Left colon (tissue), 2 donors: ENCODE measurements at regions not wholly inside any gene's neighbourhood (a gene's known extent, or its start where the extent isn't known, plus 50 kb on each side); places are given as distances from the start of the nearest gene placed in this dataset.

ENCODE experiments used
- ATAC-seq: fragments of 200-7000 bp; cut with Tn5 transposase; one replicate; pipeline ENCODE4 v1.9.1; 2020; ENCODE audit warnings: mild to moderate bottlenecking, moderate library complexity
- DNase-seq, 2 donors: peaks; one replicate each; pipeline ENCODE4 v3.0.0-alpha.2; 2020
- intact Hi-C, 2 donors: fragments of 100-400 bp; cut with DNase I in 1 of 2; cut with micrococcal nuclease in 1 of 2; formaldehyde crosslinking; loops; one replicate each; pipeline versions ENCODE4 v1.11.2 to v1.14.0; 2022; cut with DNase I, micrococcal nuclease
- donor health status: DM: no; HTN: no; CAD: no.
- donor health status: DM: yes; HTN: yes; CAD: no.

DNA sequence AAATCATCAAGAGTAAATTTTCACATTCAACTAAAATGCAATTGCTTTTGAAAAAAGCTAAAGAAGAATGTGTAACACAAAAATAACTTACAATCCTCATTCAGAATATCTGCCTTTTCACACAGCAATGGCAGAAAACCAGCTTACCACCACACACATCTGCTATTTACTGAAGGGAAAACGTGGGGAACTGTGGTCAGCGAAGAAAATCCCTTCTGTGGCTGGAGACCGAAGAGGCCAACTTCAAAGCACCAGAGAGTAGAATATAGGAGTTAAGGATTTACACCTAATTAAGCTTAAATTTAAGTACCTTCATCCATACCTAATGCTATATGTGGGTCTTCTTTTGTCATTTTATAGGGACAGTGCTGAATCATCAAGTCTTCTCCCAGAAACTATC is 339.6 kb downstream of the DEPDC1B start:
- DNase-seq (no peak), ATAC-seq (no peak)
- intact Hi-C loops, result no loop called here

DNA sequence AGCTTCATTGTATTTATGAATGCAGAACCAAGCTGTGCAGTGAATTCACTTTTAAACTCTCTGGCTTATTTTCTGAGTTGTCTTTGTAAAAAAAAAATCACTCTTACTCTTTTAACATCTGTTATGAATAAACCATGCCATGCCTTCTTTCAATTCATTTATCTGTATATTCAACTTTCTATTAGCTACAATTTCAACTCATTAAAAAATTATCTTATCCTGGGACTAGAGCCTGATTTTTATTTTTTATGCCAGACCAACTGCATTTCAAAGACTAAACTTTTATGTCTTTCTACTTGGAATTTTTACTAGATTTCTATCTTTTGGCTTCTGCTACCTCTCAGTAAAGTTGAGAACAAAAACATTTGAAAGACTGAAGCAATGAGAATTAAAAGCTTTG is 342.7 kb downstream of the DEPDC1B start:
- intact Hi-C loops, result no loop called here
- no peak for ATAC-seq
- no peak for DNase-seq

DNA sequence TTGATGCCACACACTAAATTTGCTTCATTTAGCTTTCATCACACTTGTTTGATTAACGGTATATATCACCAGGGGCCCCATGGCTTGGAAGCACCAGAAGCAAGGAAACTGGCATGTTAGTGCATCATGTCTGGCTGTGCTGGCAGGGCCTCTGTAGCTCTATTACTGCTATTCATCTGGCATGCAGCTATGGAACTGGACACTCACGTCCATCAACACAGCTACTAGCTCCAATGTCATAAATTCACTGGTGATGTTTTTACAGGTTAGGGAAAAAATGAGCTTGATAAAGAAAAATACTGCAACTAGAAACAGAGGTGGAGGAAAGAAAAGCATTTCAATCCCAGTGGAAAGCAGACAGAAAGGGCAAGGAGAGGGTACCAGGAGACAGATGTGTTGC is 343.2 kb downstream of the DEPDC1B start:
- no peak for DNase-seq
- no peak for ATAC-seq
- intact Hi-C loops, result no loop called here

DNA sequence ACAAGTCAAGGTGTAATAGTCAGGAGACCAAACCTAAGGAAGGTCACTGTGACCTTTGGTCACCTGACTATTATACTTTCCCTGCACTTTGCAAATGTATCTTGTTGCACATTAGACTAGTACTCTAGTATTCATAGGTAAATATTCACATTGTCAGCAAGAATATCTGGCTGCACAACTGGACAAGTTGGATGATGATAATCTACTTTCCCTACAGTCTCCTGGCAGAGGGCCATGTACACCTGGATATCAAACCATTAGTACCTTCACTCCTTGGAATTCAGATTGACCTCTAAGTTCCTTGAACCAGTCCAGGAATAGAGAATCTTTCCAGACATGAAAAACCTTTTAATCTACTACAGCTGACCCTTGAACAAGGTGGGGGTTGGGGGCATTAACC is 344.8 kb downstream of the DEPDC1B start:
- DNase-seq (no peak), ATAC-seq (no peak)
- intact Hi-C loops, result no loop called here

DNA sequence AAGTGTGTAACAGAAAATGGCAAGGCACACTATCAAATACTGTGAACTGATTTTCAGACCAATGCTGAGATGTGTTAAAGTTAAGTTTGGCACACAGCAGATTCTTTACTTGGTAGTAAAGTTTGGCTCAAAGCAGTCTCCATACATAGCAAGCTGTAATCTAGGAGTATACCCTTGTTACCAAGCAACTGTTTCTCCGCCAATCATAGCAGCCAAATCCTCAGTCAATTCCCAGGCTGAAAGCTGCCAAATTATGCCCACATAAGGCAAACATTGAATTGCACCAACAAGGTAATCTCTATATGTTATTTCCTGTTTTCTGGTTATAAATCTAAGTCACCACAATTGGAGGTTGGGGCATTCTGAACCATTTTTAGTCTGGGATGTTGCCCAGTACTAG is 345.7 kb downstream of the DEPDC1B start:
- DNase-seq (no peak), ATAC-seq (peak; percentile 88)
- intact Hi-C loops, result no loop called here

DNA sequence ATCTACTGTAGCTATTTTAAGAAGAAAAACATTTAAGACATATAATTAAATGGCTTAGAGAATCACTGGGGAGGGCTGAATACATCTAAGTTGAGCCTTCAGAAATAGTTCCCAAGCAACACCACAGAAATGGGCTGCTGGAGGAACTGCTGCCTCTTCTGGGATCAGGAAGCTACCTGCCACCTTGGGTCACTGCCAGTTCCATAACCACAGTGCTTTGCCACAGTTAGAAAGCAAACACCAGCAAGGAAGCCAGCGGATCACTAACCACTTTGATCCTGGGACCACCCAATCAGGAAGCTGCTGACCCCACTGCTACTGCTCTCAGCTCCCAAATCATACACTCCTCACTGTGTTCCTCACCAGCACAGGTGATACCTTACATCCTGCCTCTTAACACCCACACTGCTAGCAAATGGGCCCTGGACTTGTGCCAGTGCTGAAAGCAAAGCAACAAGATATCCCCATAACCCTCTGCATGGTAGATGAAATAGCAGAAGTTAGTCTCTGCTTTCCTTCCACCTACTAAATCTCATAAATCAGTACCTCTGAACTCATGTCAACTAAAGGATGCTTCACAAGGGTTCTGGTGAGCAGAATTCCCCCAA is 346.9 kb downstream of the DEPDC1B start:
- intact Hi-C loops, result no loop called here
- peak; percentile 35 to 43 for DNase-seq
- peak; percentile 62 for ATAC-seq

DNA sequence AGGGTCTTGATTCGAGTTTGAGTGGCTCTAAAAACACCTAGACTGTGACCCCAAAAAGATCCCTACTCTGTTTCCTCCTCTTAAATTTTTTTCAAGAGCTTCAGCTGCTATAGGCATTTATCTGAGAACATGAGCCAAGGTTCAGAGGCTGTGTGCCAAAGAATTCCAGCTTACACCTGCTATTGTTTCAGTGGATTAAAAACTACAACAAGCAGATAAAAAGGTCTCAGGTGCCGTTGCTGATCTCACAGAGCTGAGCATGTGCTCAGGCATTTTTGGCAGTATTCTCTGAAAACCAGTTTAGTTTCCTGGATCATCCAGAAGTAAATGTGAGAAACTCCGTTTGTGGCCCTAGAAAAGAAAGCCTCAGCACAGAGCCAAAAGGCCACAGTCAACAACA is 349.2 kb downstream of the DEPDC1B start:
- peak; percentile 59 for ATAC-seq
- intact Hi-C loops, result no loop called here
- peak; percentile 13 to 30 for DNase-seq

DNA sequence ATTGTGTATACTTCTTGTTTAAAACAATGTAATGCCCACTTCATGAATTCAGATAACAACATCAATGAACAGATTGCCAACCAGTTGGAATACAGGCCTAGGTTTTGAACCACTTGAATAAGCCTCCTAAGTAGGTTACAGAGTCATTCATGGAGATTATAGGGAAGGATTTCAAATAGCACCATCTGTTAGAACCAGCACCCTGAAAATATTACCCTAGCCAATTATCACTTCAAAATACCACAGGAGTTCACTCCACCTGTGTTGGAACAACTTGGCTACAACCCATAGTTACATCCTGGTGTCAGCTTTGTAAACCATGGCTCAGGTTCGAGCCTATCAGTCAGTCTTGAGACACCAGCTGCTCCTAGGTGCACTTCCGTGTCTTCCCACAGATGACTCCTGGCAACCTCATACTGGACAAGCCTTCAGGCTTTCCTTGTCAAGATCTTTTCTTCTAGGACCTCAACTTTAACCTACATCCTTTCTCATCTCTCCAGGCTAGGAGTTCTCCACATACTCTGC is 350.0 kb downstream of the DEPDC1B start:
- ATAC-seq, result no peak
- intact Hi-C loops, result no loop called here
- DNase-seq, result no peak

DNA sequence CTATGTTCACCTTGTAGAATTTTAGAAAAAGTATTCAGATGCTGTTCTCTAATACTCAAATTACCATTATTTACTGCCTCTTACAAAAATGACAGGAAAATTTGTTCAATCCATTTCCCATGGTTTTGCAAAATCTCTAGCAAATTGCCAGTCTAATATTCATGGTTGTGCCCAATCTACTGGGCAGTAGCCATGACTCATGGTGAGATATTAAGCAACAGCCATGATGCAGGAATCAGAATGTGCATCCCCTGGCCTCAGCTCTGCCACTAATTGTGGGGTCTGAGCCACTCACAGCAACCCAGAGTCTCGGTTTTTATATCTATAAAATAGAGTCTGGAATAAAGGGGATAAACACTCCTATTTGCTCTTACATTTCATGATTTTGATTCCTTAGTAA is 353.6 kb downstream of the DEPDC1B start:
- DNase-seq (no peak), ATAC-seq (no peak)
- intact Hi-C loops, result no loop called here

DNA sequence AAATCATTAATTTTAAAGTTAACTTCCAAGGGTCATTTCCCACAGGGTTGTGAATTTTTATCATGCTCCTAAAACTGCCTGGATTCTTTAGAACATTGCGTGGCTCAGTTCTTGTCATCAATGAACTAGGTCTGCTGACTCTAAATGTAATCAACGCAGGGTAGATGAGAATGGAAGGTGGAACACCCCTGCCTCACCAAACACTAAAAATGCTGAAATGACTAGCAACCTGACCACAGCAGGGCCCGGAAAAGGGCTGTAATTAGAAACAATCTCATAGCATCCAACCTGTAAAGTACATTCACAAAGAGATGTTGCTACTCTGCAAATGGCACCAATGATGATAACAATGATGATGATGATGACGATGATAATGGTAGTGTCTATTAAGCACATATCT is 356.9 kb downstream of the DEPDC1B start:
- no peak for DNase-seq
- intact Hi-C loops, result no loop called here
- ATAC-seq, result no peak

DNA sequence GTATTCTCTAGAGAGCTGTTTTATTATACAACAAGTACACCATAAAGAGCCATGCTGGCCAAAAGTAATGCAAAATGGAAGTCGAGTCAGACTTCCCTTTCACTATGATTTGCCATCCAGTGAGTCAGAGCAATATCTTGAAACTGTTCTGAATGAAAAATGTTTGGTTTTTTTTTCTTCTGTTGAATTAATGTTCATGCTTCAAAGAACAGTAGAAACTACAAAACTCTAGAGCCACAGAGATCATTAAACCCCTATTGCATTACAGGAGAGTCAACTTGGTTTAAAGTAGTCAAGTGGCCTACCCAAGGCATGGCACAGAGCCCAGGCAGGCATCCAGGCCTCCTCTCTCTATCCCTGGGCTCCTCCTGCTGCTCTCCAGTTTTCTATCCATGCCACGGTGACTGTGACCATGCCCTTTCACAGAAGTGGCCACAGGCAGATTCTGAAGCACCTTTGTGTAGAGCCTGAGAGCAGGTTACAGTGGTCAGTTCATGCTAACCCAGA is 358.9 kb downstream of the DEPDC1B start:
- DNase-seq (no peak), ATAC-seq (no peak)
- intact Hi-C loops, result no loop called here

DNA sequence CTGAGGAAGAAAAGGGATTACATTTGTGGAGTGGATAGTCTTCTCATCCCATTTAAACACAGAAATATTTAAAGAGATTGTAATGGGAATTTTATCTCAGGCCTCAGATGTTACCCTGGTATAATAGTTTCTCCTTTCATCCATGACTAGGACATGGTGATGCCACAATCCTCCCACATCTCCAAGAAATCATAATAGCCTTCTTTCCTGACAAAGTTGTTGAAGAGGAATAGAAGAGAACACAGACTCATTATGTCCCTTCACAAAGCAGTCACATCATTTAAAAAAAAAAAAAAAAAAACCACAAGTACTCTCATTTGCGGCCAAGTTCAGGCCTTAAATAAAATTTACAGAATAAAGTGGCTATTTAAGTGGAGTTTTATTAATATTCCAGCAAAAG is 359.6 kb downstream of the DEPDC1B start:
- intact Hi-C loops, result no loop called here
- no peak for ATAC-seq
- DNase-seq, result no peak

DNA sequence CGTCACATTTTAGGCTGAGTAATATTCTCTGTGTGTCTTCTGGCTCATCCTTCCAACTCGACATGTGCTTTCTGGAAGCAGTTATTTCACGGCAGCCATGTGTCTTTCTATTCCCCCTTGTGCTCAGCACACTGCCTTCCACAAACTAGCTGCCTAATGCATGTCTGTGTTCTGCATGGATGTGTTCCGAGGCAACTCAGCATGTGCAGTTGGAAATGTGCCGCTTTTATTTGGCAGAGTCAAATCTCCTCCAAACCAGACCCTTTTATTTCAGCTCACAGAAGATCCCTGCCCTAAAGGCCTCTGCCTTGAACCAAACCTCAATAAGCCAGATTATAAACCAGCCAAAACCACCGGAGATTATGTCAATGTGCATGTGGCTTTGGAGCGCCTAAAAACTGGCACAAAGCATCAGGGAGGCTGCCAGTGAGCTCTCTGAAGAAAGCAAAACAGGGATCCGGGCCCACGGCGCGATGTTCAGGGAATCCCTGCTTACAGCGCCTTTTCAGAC is 360.2 kb downstream of the DEPDC1B start:
- ATAC-seq (no peak), DNase-seq (no peak)
- intact Hi-C loops, result no loop called here

DNA sequence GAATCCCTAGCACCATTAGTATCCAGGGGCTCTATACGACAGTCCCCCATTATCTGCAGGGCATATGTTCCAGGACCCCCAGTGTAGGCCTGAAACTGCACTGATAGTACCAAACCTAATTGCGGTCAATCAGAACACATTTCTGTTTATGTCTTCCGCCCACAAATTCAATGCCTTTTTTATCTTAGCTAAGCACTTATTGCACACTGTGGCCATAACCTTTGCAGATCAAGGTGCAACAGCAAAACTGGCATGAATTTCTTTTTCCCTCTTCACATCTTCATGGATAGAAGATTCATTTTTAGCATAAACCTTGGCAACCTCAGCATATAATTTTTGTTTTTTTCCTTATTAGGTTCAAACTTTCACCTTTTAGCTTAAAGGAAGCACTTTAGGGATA is 361.1 kb downstream of the DEPDC1B start:
- intact Hi-C loops, result no loop called here
- DNase-seq, result no peak
- no peak for ATAC-seq

DNA sequence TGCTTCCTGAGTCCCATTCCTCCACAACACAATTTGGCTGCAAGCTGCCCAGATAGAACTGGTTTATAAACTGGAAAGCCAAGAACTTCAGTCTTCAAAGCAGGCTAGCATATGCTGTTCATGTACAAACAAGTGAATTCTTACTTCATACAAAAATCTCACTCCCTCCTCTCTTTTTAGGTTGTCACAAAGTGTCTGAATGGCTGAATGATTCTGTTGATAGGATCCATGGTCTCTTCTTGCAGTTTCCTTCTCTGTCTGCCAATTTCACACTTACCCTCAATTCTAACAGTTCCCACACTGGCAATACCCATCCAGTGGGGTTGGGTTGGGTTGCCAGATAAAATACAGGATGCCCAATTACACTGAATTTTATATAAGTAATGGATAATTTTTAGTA is 363.5 kb downstream of the DEPDC1B start:
- ATAC-seq (no peak), DNase-seq (no peak)
- intact Hi-C loops, result no loop called here

DNA sequence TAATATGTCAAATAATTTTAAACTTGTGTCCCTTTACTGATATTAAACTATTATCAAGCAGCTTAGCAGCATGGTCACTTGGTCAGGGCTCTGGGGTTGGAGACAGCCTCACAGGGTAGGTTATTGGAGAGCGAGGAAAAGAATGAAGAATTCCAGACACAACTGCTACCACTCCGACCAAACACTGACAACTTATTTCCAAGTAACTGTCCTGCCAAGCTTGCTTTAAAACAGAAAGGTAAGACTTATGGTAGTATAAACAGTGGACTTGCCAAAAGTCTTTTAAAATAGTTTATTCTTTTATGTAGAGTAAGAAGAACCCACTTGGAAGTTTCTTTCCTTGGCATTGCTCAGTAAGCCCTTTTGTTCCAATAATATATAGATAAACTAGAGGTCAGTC is 364.1 kb downstream of the DEPDC1B start:
- no peak for ATAC-seq
- intact Hi-C loops, result no loop called here
- no peak for DNase-seq

DNA sequence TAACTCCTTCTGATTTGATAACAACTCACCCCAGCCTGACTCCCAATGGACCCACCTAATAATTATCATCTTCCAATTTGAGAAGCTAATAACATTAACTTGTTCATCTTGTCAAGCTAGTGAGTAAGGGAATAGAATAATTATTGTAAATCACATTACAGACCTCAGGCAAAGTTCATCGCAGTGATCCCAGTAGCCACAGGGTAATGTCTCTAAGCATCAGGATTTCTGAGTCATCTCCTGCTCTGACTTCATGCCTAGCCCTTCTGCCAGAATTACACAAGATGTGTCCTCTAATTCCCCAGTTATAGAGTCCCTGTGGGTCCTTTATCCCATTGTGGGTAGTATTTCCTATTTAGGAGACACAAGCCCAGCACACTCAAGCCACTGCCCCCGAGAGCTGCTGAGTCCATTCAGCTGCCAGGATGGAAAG is 365.7 kb downstream of the DEPDC1B start:
- no peak for DNase-seq
- ATAC-seq, result no peak
- intact Hi-C loops, result no loop called here

DNA sequence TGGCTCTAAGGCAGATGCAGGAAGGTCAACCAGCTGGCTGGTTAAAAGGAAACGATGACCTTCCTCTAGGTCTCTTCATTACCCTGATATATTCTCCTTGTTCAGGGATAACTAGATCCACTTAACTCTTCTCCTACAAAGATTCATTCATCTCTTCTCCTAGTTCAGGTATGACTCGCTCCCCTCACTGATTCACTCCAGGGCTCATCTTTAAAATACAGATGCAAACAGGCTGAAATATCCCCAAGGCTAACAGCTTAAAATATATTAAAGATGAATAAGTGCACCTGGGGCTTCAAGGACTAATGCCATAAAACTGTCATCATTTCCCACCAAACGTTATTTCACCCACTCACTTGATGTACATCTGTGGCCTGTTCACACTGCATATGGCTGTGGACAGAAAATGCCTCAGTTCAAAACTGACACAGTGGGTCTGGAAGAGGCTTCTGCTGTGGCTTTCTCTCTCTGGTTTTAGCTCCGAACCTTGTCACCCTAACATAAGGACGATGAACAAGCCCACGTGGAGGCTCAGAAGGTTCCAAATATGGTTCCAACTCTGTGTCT is 366.9 kb downstream of the DEPDC1B start:
- intact Hi-C loops, result no loop called here
- ATAC-seq, result no peak
- no peak for DNase-seq

DNA sequence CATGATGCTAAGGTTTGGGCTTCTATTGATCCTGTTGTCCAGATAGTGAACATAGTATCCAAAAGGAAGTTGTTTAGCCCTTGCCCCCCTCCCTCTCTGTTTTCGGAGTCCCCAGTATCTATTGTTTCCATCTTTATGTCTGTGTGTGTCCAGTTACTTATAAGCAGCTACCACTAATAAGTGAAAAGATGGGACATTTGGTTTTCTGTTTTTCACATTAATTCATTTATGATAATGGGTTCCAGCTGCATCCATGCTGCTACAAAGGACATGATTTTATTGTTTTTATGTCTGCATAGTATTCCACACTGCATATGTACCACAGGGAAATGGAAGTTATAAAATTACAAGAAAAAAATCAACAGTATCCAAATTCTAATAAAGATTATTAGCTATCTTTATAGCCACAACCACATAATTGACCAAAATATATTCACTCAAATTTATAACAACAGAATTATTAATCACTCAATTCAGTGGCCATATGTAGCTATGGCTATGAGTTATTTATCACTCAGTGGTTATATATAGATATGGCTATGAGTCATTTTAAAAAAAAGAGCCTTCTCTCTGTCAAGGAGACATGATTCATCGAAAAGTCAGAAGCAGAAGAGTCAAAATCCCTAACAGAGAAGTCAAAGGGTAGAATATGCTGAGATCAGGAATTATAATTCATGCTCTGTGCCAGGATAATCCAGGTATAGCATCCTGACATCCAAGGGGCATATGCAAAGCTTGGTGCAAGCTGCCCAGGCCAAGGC is 367.5 kb downstream of the DEPDC1B start:
- ATAC-seq (no peak), DNase-seq (no peak)
- intact Hi-C loops, result no loop called here

DNA sequence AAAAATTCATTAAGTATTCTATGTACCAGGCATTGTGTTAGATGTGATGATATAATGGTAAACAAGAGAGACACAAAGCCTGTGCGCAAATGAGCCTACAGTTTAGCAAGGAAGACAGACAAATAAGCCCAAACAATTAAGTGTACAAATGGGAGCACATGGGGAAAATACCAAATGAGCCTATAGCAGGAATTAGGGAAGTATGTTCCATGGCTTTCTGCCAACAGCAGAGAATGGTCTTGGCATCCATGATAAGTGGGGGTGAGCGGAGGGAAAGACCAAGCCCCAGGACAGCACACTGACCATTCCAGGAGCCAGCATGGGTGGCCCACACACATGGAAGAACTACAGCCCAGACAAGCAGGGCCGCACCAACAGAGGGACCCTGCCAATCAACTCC is 369.7 kb downstream of the DEPDC1B start:
- no peak for DNase-seq
- intact Hi-C loops, result no loop called here
- ATAC-seq, result no peak
